HK-2 (cell line): ENCODE measurements at regions not wholly inside any gene's neighbourhood (a gene's known extent, or its start where the extent isn't known, plus 50 kb on each side); places are given as distances from the start of the nearest gene placed in this dataset.

Experiments used
- DNase-seq: peaks from one replicate; pipeline ENCODE4 v3.0.0-alpha.2; 2018; ENCODE audit not compliant: unreplicated experiment

DNA sequence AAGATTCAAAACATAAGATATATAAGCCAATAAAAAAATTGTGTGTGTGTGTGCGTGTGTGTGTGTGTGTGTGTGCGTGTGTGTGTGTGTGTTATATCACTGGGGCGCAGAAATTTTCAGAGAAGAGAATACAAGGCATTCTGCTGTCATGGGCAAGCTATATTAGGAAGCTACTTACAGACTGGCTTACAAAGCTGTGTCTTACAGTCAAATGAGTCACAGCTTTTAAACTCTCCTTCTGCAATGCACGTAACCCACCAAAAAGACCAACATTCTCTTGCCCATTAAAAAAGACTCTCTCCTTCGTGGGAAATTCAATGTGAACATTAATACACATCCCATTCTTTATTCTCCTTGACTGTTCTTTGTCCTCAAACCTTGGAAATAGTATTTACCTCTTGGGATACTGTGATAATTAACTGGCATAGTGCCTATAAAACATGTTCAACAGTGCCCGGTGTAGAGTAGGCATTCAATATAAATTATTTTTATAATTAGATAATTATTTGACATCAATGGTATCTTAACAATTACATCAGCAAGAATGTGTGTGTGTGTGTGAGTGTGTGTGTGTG is 860.4 kb upstream of the SOX9 start:
- no peak for DNase-seq

DNA sequence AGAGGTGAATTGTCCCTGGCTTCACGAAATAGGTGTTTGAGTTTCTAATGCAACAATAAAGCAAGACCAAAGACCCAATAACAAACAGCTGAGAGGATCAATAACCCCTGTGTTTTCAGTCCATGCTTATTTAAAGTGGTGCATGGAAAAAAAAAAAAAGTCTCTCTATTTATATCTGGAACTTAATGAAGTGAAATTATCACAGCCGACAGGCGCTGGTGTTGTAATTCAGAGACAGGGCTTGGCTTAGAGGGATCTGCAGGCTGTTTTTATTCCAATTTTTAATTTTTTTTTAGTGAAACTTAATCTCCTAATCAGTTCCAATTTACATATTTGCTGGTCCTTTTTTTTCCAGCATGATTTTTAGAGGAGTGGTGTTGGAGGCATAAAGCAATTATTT is 858.2 kb upstream of the SOX9 start:
- no peak for DNase-seq

GRCh38 chr17:71267668-71268067 is 853.2 kb upstream of the SOX9 start:
- no peak for DNase-seq

- no peak for DNase-seq
These were observed 851.6 kb upstream of the SOX9 start for GRCh38 chr17:71269201-71269600.

DNA sequence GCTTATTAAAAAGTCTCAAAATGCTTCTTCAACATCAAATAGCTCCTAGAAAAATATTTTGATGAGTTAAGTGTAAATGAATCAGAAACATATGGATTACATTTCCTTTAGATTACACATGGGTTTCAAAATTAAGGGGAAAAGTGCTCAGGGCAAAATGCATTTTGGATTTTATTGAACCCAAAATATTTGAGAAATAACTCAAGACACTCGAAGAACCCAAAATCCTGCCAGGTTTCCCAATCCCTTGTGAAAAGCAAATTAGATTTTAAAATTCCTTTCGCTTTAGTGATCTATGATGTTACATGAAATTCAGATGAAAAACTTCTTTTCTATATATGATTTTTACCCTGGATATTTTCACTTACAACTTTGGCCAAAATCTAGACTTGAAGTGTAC is 847.4 kb upstream of the SOX9 start:
- DNase-seq = no peak

DNA sequence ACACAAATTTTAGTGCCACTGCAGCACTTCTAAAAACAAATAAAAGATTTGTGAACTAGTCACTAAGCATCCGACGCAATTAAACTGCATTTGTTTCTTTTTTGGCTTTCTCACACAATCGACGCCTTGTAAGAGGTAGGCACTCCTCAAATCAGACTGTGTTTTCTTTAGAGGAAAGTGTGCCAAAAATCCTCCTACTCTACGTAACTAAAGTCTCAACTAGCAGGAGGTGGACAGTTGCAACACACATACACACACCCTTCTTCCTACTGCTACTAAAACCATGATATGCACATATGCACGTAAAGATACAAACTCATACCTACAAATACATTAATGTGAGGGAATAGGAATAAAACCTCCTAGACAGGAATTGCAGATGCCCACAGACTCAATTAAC is 844.7 kb upstream of the SOX9 start:
- DNase-seq = no peak

DNA sequence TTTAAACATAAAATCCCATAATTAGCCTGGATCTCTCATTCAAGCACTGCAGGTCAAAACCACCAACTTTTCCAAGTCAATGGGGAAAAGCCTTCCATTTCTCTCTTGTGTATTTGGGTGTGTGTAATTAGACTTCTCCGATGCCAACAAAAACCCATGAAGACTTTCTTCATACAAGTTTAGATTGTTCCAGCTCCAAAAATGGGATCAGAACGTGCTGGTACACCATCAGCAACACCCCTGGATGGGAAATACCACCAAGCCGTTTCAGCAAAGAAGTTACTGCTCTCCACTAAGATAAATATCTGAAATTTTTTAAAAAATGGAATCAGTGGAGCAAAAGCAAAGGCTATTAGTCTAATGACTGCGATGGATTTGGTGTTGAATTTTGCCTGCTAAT is 837.3 kb upstream of the SOX9 start:
- DNase-seq = no peak

- DNase-seq = no peak
These were observed 836.6 kb upstream of the SOX9 start for GRCh38 chr17:71284032-71284755.

- no peak for DNase-seq
These were observed 834.2 kb upstream of the SOX9 start for GRCh38 chr17:71286625-71287024.

DNA sequence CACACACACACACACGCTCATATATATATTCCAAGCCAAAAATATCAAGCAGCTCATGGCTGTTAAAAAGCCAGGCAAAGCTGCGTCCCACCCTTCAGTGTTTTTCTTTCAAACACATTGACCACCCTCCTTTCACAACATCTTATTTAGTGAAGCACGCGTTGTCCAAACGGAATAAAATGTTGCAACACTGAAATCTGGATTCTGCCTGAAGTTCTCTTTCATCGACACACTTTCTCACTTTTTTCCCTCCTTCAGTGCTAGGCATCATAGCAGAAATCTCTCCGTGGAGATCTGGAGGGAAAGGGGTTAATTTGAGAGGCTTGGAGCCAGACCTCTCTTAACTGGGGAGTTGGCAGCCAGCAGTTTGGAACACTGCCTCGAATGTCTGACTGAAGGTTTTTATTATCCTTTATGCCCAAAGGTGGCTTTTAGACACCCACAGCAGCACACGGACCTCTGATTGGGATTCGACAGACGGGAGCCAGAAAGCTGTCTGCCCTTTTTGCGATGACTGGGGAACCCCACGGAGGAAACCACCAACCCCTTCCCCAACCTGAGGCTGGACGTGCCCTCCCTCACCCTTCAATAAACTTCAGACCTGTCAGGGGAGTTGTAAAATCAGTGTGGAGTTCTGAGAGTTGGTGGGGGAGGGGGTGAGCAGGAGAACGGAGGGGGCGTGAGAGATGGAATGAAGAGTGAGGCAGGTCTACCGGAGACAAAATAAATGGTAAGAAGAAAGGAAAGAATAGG is 833.6 kb upstream of the SOX9 start:
- DNase-seq = no peak

GRCh38 chr17:71292006-71292405 is 828.8 kb upstream of the SOX9 start:
- no peak for DNase-seq

DNA sequence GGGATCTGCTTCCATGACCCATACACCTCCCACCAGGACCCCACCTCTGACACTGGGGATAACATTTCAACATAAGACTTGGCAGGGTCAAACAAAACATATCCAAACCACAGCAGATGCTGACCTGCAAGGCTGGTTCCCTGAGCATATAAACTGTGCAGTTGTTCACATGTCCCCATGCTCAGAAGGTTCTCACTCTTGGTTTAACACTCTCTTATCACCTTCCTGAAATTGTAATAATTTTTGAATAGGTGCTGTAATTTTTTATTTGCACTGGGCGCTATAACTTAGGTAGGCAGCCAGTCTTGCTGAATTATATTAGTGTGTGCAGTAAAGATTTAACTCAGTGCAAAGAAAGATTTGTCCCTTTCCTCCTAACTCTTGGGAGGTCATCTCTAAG is 824.8 kb upstream of the SOX9 start:
- no peak for DNase-seq

DNA sequence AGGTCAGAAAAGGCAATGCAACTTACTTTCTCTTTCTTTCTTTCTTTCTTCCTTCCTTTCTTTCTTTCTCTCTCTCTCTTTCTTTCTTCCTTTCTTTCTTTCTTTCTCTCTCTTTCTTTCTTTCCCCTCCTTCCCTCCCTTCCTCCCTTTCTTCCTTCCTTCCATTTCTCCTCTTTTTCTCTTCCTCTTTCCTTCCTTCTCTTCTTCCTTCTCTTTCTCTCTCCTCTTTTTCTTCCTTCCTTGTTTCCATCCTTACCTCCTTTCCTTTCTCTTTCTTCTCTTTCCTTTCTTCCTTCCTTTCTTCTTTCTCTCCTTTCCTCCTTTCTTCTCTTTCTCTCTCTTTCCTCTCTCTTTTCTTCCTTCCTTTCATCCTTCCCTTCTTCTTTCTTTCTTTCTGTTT is 819.8 kb upstream of the SOX9 start:
- no peak for DNase-seq

- no peak for DNase-seq
These were observed 817.9 kb upstream of the SOX9 start for GRCh38 chr17:71302721-71303549.

DNA sequence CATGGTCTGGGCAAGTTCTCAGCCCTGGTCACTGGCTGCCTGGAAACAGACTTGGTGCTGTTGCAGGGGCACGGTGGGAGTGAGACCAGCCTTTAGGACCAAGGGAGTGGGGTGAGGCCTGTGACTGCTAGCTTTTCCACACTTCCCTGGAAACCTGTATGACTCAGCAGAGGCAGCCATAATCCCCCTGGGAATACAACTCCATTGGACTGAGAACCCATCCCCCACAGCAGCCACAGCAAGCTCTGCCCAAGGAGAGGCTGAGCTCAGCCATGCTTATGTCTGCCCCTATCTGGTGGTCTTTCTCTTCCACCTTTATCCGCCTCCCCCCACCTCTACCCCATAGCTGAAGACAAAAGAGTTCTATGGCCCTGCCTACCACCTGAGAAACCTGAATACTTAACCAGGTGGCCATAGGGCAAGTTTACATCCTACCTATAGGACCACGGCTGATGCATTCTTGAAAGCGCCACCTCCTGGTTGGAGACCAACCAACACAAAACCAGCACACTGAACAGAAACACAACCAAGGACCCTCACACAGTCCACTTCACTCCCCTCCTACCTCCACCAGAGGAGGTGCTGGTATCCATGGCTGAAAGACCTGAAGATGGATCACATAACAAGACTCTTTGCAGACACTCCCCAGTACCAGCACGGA is 816.2 kb upstream of the SOX9 start:
- no peak for DNase-seq

GRCh38 chr17:71313866-71314265 is 807.0 kb upstream of the SOX9 start:
- no peak for DNase-seq

DNA sequence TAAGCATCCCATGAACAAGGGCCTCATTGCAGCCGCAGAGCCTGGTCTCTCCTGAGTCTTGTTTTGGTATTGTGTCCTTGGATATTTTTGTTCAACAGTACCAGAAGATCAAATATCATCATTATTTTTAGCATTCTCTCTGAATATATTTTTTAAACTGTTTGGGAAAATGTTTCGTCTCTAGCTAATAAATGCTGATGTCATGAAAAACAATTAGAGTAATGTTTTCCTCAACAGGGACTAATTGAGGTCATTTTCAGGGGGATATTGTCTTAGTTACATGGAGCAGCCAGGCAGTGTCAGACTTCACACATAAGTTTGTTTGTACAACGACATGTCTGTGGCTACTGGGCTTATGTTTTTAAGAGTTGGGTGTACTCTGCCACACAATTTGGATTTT is 805.3 kb upstream of the SOX9 start:
- no peak for DNase-seq

DNA sequence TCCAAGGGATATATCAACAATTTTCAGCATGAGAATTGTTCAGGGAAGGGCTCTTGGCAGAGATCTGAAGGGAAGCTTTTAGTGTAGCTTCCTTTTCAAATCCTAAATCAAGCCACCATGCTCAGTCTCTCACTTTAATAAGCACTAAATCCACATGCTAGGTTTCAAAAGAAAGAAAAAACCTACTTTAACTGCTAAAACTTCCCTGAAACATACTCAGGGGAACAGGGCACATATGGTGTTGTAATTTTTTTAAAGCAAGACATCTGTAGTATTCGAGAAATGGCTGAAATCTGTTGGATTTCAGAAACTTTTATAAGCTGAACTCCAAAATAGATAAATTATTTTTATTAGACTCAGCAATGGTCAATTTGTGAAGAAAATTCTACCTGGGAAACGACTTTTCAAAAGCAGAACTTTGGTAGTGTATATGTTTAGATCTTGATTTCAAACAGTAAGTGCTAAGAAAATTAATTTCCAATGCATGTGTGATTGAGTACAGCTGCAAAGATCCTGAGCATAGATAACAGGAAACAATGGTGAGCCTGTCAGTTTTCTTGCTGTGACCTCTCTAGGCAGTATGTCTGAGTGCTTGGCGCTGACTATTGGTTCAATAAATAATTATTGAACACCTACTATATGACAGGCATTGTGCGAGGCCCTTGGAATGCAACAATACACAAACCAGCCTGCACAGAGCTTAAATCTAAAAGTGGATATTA is 804.5 kb upstream of the SOX9 start:
- no peak for DNase-seq

DNA sequence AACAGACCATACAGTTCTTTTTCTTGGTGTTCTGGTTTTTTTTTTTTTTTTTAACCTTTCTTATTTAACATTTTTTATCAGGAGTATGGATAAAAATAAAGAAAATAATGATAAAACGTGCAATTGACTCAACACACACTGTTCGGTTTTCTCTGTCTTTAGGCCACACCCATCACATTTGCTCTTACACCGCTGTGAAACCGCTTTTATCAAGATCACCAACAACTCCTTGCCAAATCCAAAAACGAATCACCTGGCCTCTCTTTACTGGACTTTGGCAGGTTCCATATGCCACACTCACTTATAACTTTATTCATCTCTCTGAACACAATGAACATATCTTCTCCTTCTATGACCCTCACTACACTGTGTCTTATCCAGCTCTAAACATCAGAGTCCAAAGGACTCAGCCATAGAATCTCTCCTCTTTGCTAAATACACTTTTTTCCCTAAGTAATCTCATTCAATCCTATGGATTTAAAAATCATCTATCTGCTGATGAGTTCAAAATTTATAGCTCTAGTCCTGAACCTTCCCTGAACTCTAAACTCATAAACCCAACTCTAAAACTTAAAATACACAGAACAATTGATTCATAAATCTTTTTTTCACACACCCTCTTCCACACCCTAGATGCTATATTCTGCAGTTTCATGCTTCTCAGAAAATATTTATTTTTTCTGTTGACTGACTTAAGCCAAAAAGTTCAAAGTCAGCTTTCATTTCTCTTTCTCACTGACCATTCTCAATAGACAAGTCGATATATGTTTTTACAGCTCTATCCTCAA is 800.6 kb upstream of the SOX9 start:
- DNase-seq = no peak

GRCh38 chr17:71325117-71325516 is 795.7 kb upstream of the SOX9 start:
- no peak for DNase-seq
